IMR-90 (cell line): ENCODE measurements at regions not wholly inside any gene's neighbourhood (a gene's known extent, or its start where the extent isn't known, plus 50 kb on each side); places are given as distances from the start of the nearest gene placed in this dataset.

Experiments used
- ATAC-seq: fragments of 200-7000 bp; cut with Tn5 transposase; 2 replicates; pipeline ENCODE4 v1.9.1; 2020; ENCODE audit warnings: low read depth, mild to moderate bottlenecking, moderate library complexity
- BruUV-seq: library from RNA; stranded (reverse); fragments of 400-500 nt; replicated peaks from 2 replicates; lab custom pipeline; 2021; lab: Mats Ljungman, UMichigan
- CTCF ChIA-PET: fragments of 300-600 bp; formaldehyde crosslinking; extraction: SDS; loops from one replicate; lab custom pipeline; 2021; ENCODE audit warnings: antibody characterized with exemption; lab: Yijun Ruan, JAX
- POLR2A ChIA-PET: fragments of 300-600 bp; sonication (Branson Sonifier 250); formaldehyde crosslinking; loops from one replicate; lab custom pipeline; 2022; ENCODE audit warnings: antibody characterized with exemption; ENCODE audit not compliant: unreplicated experiment; lab: Charles Lee
- DNase-seq: peaks from one replicate; pipeline ENCODE4 v3.0.0; 2013
- H2AFZ ChIP-seq: replicated peaks from 2 replicates; pipeline ENCODE3; 2013; ENCODE audit warnings: low read length, mild to moderate bottlenecking; ENCODE audit not compliant: poor library complexity
- H2AK5ac ChIP-seq: 2 replicates; pipeline ENCODE4 v1.6.1; 2013; ENCODE audit warnings: low read depth, low read length, inconsistent platforms
- H2AK9ac ChIP-seq: replicated peaks from 2 replicates; pipeline ENCODE3; 2013; ENCODE audit warnings: mild to moderate bottlenecking, low read depth, low read length, moderate library complexity; ENCODE audit not compliant: poor library complexity
- H2BK120ac ChIP-seq: 2 replicates; pipeline ENCODE4 v1.6.1; 2013; ENCODE audit warnings: low read depth, low read length, inconsistent platforms
- H2BK15ac ChIP-seq: 3 replicates; pipeline ENCODE4 v1.6.1; 2013; ENCODE audit warnings: low read depth, low read length, inconsistent platforms
- H2BK20ac ChIP-seq: 2 replicates; pipeline ENCODE4 v1.6.1; 2013; ENCODE audit warnings: low read depth, mild to moderate bottlenecking, inconsistent platforms, low read length, moderate library complexity
- H2BK5ac ChIP-seq: 2 replicates; pipeline ENCODE4 v1.6.1; 2013; ENCODE audit warnings: mild to moderate bottlenecking, low read depth, low read length, inconsistent platforms; ENCODE audit not compliant: poor library complexity, severe bottlenecking
- H3K14ac ChIP-seq: replicated peaks from 2 replicates; pipeline ENCODE4 v1.6.1; 2013; ENCODE audit warnings: low read depth, low read length, inconsistent platforms
- H3K18ac ChIP-seq: 2 replicates; pipeline ENCODE4 v1.6.1; 2013; ENCODE audit warnings: low read depth, low read length, control low read depth
- H3K23ac ChIP-seq: 2 replicates; pipeline ENCODE4 v1.6.1; 2013; ENCODE audit warnings: low read depth, low read length, inconsistent platforms
- H3K27ac ChIP-seq: 2 replicates; pipeline ENCODE4 v1.5.1; 2013; ENCODE audit warnings: mild to moderate bottlenecking, control low read depth, low read length; ENCODE audit not compliant: insufficient read depth
- H3K27me3 ChIP-seq: 2 replicates; pipeline ENCODE4 v1.6.1; 2013; ENCODE audit warnings: low read length; ENCODE audit not compliant: control insufficient read depth, insufficient read depth
- H3K36me3 ChIP-seq: 2 replicates; pipeline ENCODE4 v1.6.1; 2013; ENCODE audit warnings: low read length, mixed read lengths; ENCODE audit not compliant: control insufficient read depth, insufficient read depth
- H3K4ac ChIP-seq: 2 replicates; pipeline ENCODE4 v1.6.1; 2013; ENCODE audit warnings: low read depth, low read length, inconsistent platforms
- H3K4me1 ChIP-seq: 2 replicates; pipeline ENCODE4 v1.6.1; 2013; ENCODE audit warnings: low read length, mixed read lengths; ENCODE audit not compliant: control insufficient read depth, insufficient read depth
- H3K4me2 ChIP-seq: 2 replicates; pipeline ENCODE4 v1.6.1; 2013; ENCODE audit warnings: low read depth, mild to moderate bottlenecking, control low read depth, low read length, moderate library complexity
- H3K4me3 ChIP-seq: 2 replicates; pipeline ENCODE4 v1.5.1; 2013; ENCODE audit warnings: low read depth, mild to moderate bottlenecking, control low read depth, low read length, moderate library complexity; ENCODE audit not compliant: insufficient read depth
- H3K56ac ChIP-seq: 2 replicates; pipeline ENCODE4 v1.6.1; 2013; ENCODE audit warnings: low read length, inconsistent platforms; ENCODE audit not compliant: insufficient read depth; ENCODE audit errors: extremely low read depth
- H3K79me1 ChIP-seq, 2 experiments: 2 replicates each; pipeline ENCODE4 v1.6.1; 2013; ENCODE audit warnings: low read length in 2 of 2, inconsistent platforms in 1 of 2, low read depth in 1 of 2
- H3K9ac ChIP-seq: 2 replicates; pipeline ENCODE4 v1.6.1; 2013; ENCODE audit warnings: low read depth, low read length, control low read depth
- H3K9me1 ChIP-seq: 2 replicates; pipeline ENCODE4 v1.6.1; 2013; ENCODE audit warnings: low read length, inconsistent platforms; ENCODE audit not compliant: insufficient read depth
- H3K9me3 ChIP-seq: 2 replicates; pipeline ENCODE4 v1.6.1; 2013; ENCODE audit warnings: low read length; ENCODE audit not compliant: control insufficient read depth, insufficient read depth
- H4K20me1 ChIP-seq: 2 replicates; pipeline ENCODE4 v1.6.1; 2013; ENCODE audit warnings: low read length, inconsistent platforms; ENCODE audit not compliant: insufficient read depth
- H4K5ac ChIP-seq: 2 replicates; pipeline ENCODE4 v1.6.1; 2013; ENCODE audit warnings: mild to moderate bottlenecking, low read depth, low read length, control low read depth
- H4K8ac ChIP-seq, 2 experiments: 2 replicates each; pipeline ENCODE4 v1.6.1; 2013; ENCODE audit warnings: low read depth in 2 of 2, low read length in 2 of 2, control low read depth in 1 of 2, inconsistent platforms in 1 of 2
- H4K91ac ChIP-seq: 2 replicates; pipeline ENCODE4 v1.6.1; 2013; ENCODE audit warnings: low read depth, low read length, inconsistent platforms; ENCODE audit not compliant: insufficient read depth
- CHD1 ChIP-seq: IDR thresholded peaks from 2 replicates; pipeline ENCODE4 v1.6.1; 2012; ENCODE audit warnings: low read depth, low read length, improper control_type of control experiment
- MAFK ChIP-seq: IDR thresholded peaks from 2 replicates; pipeline ENCODE4 v1.6.1; 2012; ENCODE audit warnings: low read depth, low read length, improper control_type of control experiment
- MAZ ChIP-seq: IDR thresholded peaks from 2 replicates; pipeline ENCODE4 v1.6.1; 2012; ENCODE audit warnings: low read depth, mild to moderate bottlenecking, low read length, improper control_type of control experiment, moderate library complexity, borderline replicate concordance
- NFE2L2 ChIP-seq: fragments of 150-350 bp; IDR thresholded peaks from 2 replicates; pipeline ENCODE4 v1.6.1; 2016; ENCODE audit warnings: low read depth, mild to moderate bottlenecking, low read length
- RFX5 ChIP-seq: IDR thresholded peaks from 2 replicates; pipeline ENCODE4 v1.8.0; 2012; ENCODE audit warnings: low read depth, mild to moderate bottlenecking, low read length, moderate library complexity
- SMC3 ChIP-seq: fragments of 150-350 bp; IDR thresholded peaks from 2 replicates; pipeline ENCODE4 v1.6.1; 2016; ENCODE audit warnings: low read depth, mild to moderate bottlenecking, antibody characterized with exemption, low read length, moderate library complexity
- WGBS, 2 experiments: methylation state at CpG; one replicate each; pipeline versions ENCODE4 v1.1.5 to v1.1.7; 2013; ENCODE audit warnings: missing lambda C conversion rate in 2 of 2; ENCODE audit not compliant: insufficient read length in 1 of 2; ENCODE audit errors: extremely low coverage in 2 of 2; 5-methylcytosine and 5-hydroxymethylcytosine counted together
- dilution Hi-C: fragments of 300-500 bp; cut with HindIII; formaldehyde crosslinking; loops from one replicate; pipeline ENCODE4 v1.14.3; 2018; ENCODE audit warnings: low sequenced_read_pairs; ENCODE audit not compliant: unreplicated experiment
- in situ Hi-C: fragments of 300-500 bp; cut with MboI; formaldehyde crosslinking; loops from 3 replicates; pipeline ENCODE4 v1.14.3; 2019; ENCODE audit warnings: low sequenced_read_pairs, inconsistent platforms, mixed read lengths
- intact Hi-C: fragments of 100-400 bp; cut with micrococcal nuclease; formaldehyde crosslinking; loops from 2 replicates; pipeline ENCODE4 v1.10.0; 2022
- TF ChIP-seq, protein P1 (sequence below): fragments of 150-350 bp; IDR thresholded peaks from 2 replicates; pipeline ENCODE4 v1.6.1; 2016; ENCODE audit warnings: low read depth, mild to moderate bottlenecking, low read length, moderate library complexity, borderline replicate concordance
- TF ChIP-seq, protein P2 (sequence below): fragments of 150-350 bp; IDR thresholded peaks from 2 replicates; pipeline ENCODE4 v1.6.1; 2017; ENCODE audit warnings: mild to moderate bottlenecking, antibody characterized with exemption, low read length, low read depth

DNA sequence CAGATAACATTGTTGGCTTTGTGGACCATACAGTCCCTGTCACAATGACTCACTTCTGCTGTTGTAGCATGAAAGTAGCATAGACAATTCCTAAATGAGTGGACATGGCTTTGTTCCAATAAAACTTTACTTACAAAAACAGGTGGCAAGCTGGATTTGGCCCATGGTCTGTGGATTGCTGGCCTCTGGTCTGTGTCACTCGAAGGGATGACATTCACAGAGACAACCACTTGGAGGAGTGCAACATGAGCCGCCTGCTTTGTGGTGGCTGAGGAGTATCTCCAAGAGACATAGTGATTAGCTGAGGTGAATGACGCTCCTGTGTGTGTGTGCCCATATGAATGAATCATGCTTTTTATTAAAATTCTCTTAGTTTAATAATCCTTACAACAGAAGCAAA is 81.3 kb upstream of the NRXN3 start:
- Histone ChIP-seq H4K20me1 (no peaks in the 10 kb centered on the region), H3K4me2 (no peak overlapping the region), H3K23ac (no peak overlapping the region), H2AK5ac (no peak overlapping the region), H2BK5ac (no peak overlapping the region), H4K8ac (no peak overlapping the region), H4K91ac (no peak overlapping the region), H2BK20ac (no peak overlapping the region), H3K4me3 (no peak overlapping the region), H4K5ac (no peak overlapping the region), H2AFZ (no peak overlapping the region), H3K14ac (no peak overlapping the region), H3K36me3 (no peaks in the 10 kb centered on the region), H3K9ac (no peak overlapping the region), H2BK15ac (no peak overlapping the region), H3K56ac (no peak overlapping the region), H3K27ac (no peak overlapping the region), H3K18ac (no peak overlapping the region), H3K9me3 (peaks cover 25% of the 10 kb centered on the region), H2AK9ac (no peak overlapping the region), H3K79me1 (no peaks in the 10 kb centered on the region), H3K4ac (no peak overlapping the region), H3K9me1 (no peaks in the 10 kb centered on the region), H2BK120ac (no peak overlapping the region), H3K4me1 (no peaks in the 10 kb centered on the region), H3K27me3 (no peaks in the 10 kb centered on the region)
- ChIA-PET CTCF (no interaction called here), POLR2A (no interaction called here)
- no peak for DNase-seq
- no TSS peak for BruUV-seq
- in situ Hi-C loops (no loop called here), intact Hi-C loops (no loop called here), dilution Hi-C loops (no loop called here)
- WGBS, 2 experiments = no CpG with 5 or more reads among the region's 3 CpGs
- no peak for ATAC-seq
- no peak for TF ChIP-seq CHD1
- TF ChIP-seq MAZ = no peak
- TF ChIP-seq, protein P1, sequence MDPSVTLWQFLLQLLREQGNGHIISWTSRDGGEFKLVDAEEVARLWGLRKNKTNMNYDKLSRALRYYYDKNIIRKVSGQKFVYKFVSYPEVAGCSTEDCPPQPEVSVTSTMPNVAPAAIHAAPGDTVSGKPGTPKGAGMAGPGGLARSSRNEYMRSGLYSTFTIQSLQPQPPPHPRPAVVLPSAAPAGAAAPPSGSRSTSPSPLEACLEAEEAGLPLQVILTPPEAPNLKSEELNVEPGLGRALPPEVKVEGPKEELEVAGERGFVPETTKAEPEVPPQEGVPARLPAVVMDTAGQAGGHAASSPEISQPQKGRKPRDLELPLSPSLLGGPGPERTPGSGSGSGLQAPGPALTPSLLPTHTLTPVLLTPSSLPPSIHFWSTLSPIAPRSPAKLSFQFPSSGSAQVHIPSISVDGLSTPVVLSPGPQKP = no peak
- no peak for TF ChIP-seq RFX5
- TF ChIP-seq, protein P2, sequence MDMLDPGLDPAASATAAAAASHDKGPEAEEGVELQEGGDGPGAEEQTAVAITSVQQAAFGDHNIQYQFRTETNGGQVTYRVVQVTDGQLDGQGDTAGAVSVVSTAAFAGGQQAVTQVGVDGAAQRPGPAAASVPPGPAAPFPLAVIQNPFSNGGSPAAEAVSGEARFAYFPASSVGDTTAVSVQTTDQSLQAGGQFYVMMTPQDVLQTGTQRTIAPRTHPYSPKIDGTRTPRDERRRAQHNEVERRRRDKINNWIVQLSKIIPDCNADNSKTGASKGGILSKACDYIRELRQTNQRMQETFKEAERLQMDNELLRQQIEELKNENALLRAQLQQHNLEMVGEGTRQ = no peak
- no peak for TF ChIP-seq NFE2L2
- no peak for TF ChIP-seq SMC3
- TF ChIP-seq MAFK = no peak
